ENCODE measurements at regions not wholly inside any gene's neighbourhood (a gene's known extent, or its start where the extent isn't known, plus 50 kb on each side); places are given as distances from the start of the nearest gene placed in this dataset.
A peak's percentile ranks its signal among the peaks of the same experiment; 100 is the strongest.
"Not testable (repeated sequence)": the region's sequence is repeated elsewhere in the genome, so short reads cannot be mapped to it uniquely, and the experiment has no call there.

DNA sequence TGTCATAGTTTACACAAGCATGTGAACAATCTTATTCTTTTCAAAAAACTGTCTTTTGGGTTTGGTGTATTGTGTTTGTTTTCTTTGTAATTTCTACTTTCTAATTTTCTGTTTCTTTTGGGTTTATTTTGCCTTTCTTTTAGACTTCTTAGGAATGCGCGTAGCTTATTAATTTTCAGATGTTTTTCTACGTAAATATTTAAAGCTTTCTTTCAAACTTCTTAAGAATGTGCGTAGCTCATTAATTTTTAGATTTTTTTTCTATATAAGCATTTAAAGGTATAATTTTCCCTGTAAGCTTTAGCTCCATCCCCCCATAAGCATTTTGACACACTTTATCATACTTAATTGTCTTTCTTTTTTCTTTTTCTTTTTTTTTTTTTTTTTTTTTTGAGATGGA is 55.2 kb downstream of the RAD54L2 start:
- BruUV-seq (replicated peaks), result no TSS peak
- Histone ChIP-seq H3K36me3 (ENCODE audit: control insufficient read depth, insufficient read depth, low read length) (peaks cover 8% of the 10 kb centered on the region; the same call in 2 of the 3 replicates), H3K79me2 (ENCODE audit: control insufficient read depth, insufficient read depth, low read length) (no peaks in the 10 kb centered on the region), H2AFZ (ENCODE audit: low read depth, low read length) (no peak overlapping the region), H3K9me3 (replicated peaks; ENCODE audit: control insufficient read depth, insufficient read depth, low read depth, low read length) (no peaks in the 10 kb centered on the region), H3K9me1 (ENCODE audit: control insufficient read depth, insufficient read depth, low read length) (no peaks in the 10 kb centered on the region), H4K20me1 (replicated peaks; ENCODE audit: control insufficient read depth, insufficient read depth, low read length) (no peaks in the 10 kb centered on the region), H3K27ac (ENCODE audit: extremely low read depth, low read depth, low read length) (no peak overlapping the region), H3K4me3 (no peak overlapping the region), H3K4me2 (ENCODE audit: insufficient read depth, low read length) (no peak overlapping the region), H3K27me3 (ENCODE audit: control insufficient read depth in 2 of 2, insufficient read depth in 2 of 2, low read length in 2 of 2) (no peaks in the 10 kb centered on the region), H3K4me1 (replicated peaks in 1 of 2; ENCODE audit: control insufficient read depth in 2 of 2, insufficient read depth in 2 of 2, low read length in 2 of 2) (no peaks in the 10 kb centered on the region), H3K9ac (ENCODE audit: insufficient read depth in 1 of 2, low read depth in 2 of 2, low read length in 2 of 2) (no peak overlapping the region)
- FAIRE-seq, result no peak
- no peak for ATAC-seq
- 96% methylated on average over 4 of the region's 4 CpGs for WGBS (ENCODE audit: insufficient coverage, low coverage, missing lambda C conversion rate)
- DNase-seq (ENCODE audit: extremely low read depth in 1 of 4, low spot score in 3 of 4), result no peak
- in situ Hi-C loops (cut with MboI), result no loop called here
- ChIA-PET CTCF (ENCODE audit: low intra/inter-chr PET ratio) (no interaction called here), POLR2A (no interaction called here)
- intact Hi-C loops (cut with micrococcal nuclease), result no loop called here
- TF ChIP-seq, protein P1, sequence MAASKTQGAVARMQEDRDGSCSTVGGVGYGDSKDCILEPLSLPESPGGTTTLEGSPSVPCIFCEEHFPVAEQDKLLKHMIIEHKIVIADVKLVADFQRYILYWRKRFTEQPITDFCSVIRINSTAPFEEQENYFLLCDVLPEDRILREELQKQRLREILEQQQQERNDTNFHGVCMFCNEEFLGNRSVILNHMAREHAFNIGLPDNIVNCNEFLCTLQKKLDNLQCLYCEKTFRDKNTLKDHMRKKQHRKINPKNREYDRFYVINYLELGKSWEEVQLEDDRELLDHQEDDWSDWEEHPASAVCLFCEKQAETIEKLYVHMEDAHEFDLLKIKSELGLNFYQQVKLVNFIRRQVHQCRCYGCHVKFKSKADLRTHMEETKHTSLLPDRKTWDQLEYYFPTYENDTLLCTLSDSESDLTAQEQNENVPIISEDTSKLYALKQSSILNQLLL (CRISPR knock-in tag; IDR thresholded peaks at IDR 0.05; ENCODE audit: borderline replicate concordance), result peak; percentile 83; the same call in 1 of the 2 replicates
- no peak for TF ChIP-seq SIN3B (IDR thresholded peaks at IDR 0.05; ENCODE audit: low read depth)
- TF ChIP-seq KLF13 (tag; IDR thresholded peaks at IDR 0.05; ENCODE audit: borderline replicate concordance, low read depth), result no peak
- no peak for TF ChIP-seq TARDBP (IDR thresholded peaks at IDR 0.05)
- no peak for TF ChIP-seq HEY1 (CRISPR knock-in tag; IDR thresholded peaks at IDR 0.05; ENCODE audit: borderline replicate concordance)
- TF ChIP-seq, protein P2, sequence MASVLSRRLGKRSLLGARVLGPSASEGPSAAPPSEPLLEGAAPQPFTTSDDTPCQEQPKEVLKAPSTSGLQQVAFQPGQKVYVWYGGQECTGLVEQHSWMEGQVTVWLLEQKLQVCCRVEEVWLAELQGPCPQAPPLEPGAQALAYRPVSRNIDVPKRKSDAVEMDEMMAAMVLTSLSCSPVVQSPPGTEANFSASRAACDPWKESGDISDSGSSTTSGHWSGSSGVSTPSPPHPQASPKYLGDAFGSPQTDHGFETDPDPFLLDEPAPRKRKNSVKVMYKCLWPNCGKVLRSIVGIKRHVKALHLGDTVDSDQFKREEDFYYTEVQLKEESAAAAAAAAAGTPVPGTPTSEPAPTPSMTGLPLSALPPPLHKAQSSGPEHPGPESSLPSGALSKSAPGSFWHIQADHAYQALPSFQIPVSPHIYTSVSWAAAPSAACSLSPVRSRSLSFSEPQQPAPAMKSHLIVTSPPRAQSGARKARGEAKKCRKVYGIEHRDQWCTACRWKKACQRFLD (CRISPR knock-in tag; IDR thresholded peaks at IDR 0.05), result no peak
- no peak for TF ChIP-seq ZNF253 (CRISPR knock-in tag; conservative IDR thresholded peaks at IDR 0.05)
- TF ChIP-seq ZNF707 (CRISPR knock-in tag; conservative IDR thresholded peaks at IDR 0.05), result peak; percentile 49; the same call in 1 of the 2 replicates
- peak; percentile 63 for TF ChIP-seq NFIX (CRISPR knock-in tag; IDR thresholded peaks at IDR 0.05; ENCODE audit: low read depth)
- TF ChIP-seq ZNF140 (CRISPR knock-in tag; IDR thresholded peaks at IDR 0.05), result peak; percentile 79; the same call in 1 of the 2 replicates

DNA sequence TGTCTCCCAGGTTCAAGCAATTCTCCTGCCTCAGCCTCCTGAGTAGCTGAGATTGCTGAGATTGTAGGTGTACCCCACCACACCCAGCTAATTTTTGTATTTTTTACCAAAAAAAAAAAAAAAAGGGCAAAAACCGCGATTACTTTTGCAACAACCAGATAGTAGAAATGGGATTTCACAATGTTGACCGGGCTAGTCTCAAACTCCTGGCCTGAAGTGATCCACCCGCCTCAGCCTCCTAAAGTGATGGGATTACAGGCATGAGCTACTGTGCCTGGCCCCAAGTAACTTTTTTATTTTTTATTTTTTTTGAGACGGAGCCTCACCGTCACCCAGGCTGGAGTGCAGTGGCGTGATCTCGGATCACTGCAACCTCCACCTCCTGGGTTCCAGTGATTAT is 61.1 kb downstream of the RAD54L2 start:
- H3K9me3 ChIP-seq (replicated peaks; ENCODE audit: control insufficient read depth, insufficient read depth, low read depth, low read length); H4K20me1 ChIP-seq (replicated peaks; ENCODE audit: control insufficient read depth, insufficient read depth, low read length); H3K27me3 ChIP-seq (ENCODE audit: control insufficient read depth in 2 of 2, insufficient read depth in 2 of 2, low read length in 2 of 2); intact Hi-C loops (cut with micrococcal nuclease); FAIRE-seq; H3K36me3 ChIP-seq (ENCODE audit: control insufficient read depth, insufficient read depth, low read length); POLR2A ChIA-PET; ATAC-seq; H3K27ac ChIP-seq (ENCODE audit: extremely low read depth, low read depth, low read length); H3K79me2 ChIP-seq (ENCODE audit: control insufficient read depth, insufficient read depth, low read length); H3K4me2 ChIP-seq (ENCODE audit: insufficient read depth, low read length); H3K4me3 ChIP-seq; H3K4me1 ChIP-seq (replicated peaks in 1 of 2; ENCODE audit: control insufficient read depth in 2 of 2, insufficient read depth in 2 of 2, low read length in 2 of 2); BruUV-seq (replicated peaks); CTCF ChIA-PET (ENCODE audit: low intra/inter-chr PET ratio); H2AFZ ChIP-seq (ENCODE audit: low read depth, low read length); in situ Hi-C loops (cut with MboI); H3K9ac ChIP-seq (ENCODE audit: insufficient read depth in 1 of 2, low read depth in 2 of 2, low read length in 2 of 2); DNase-seq (ENCODE audit: extremely low read depth in 1 of 4, low spot score in 3 of 4); H3K9me1 ChIP-seq (ENCODE audit: control insufficient read depth, insufficient read depth, low read length): not testable (repeated sequence)
- WGBS (ENCODE audit: insufficient coverage, low coverage, missing lambda C conversion rate), result 91% methylated on average over 8 of the region's 8 CpGs

Measured in K562 (cell line).